Immature natural killer cell (primary cell): ENCODE measurements at regions not wholly inside any gene's neighbourhood (a gene's known extent, or its start where the extent isn't known, plus 50 kb on each side); places are given as distances from the start of the nearest gene placed in this dataset.
"Not testable (repeated sequence)": the region's sequence is repeated elsewhere in the genome, so short reads cannot be mapped to it uniquely, and the experiment has no call there.

Experiments
- DNase-seq, 3 donors: peaks; one replicate each; pipeline ENCODE4 v3.0.0; 2022; ENCODE audit warnings: mixed read lengths in 1 of 3
- H3K27ac Mint-ChIP-seq, 6 donors: one replicate each; pipeline ENCODE4 v1.8.0; 2020; ENCODE audit warnings: mixed read lengths in 6 of 6, mild to moderate bottlenecking in 5 of 6, inconsistent platforms in 4 of 6, moderate library complexity in 3 of 6
- H3K27me3 Mint-ChIP-seq, 3 donors: one replicate each; pipeline ENCODE4 v1.8.0; 2020 to 2021; ENCODE audit warnings: low read depth in 3 of 3, mild to moderate bottlenecking in 3 of 3, mixed read lengths in 3 of 3, moderate library complexity in 3 of 3, inconsistent platforms in 1 of 3
- H3K36me3 Mint-ChIP-seq, 3 donors: one replicate each; pipeline ENCODE4 v1.8.0; 2020; ENCODE audit warnings: mixed read lengths in 3 of 3, inconsistent platforms in 2 of 3, mild to moderate bottlenecking in 2 of 3
- H3K4me1 Mint-ChIP-seq, 2 donors: one replicate each; pipeline ENCODE4 v1.8.0; 2020; ENCODE audit warnings: inconsistent platforms in 2 of 2, mild to moderate bottlenecking in 2 of 2, mixed read lengths in 2 of 2, moderate library complexity in 1 of 2
- H3K4me3 Mint-ChIP-seq, 5 donors: one replicate each; pipeline ENCODE4 v1.8.0; 2020; ENCODE audit warnings: mild to moderate bottlenecking in 5 of 5, mixed read lengths in 5 of 5, inconsistent platforms in 3 of 5, moderate library complexity in 3 of 5
- H3K9me3 Mint-ChIP-seq, 6 donors: one replicate each; pipeline ENCODE4 v1.8.0; 2020; ENCODE audit warnings: mild to moderate bottlenecking in 6 of 6, mixed read lengths in 6 of 6, inconsistent platforms in 4 of 6, moderate library complexity in 3 of 6

GRCh38 chr5:118570276-118570675 is 418.1 kb downstream of the DTWD2 start:
- not testable (repeated sequence) for H3K27me3 Mint-ChIP-seq, H3K4me3 Mint-ChIP-seq, H3K4me1 Mint-ChIP-seq, H3K36me3 Mint-ChIP-seq, H3K27ac Mint-ChIP-seq, DNase-seq
- H3K9me3 Mint-ChIP-seq: peaks cover 0 to 11% (median 5%) of the 10 kb centered on the region in 6 donors

DNA sequence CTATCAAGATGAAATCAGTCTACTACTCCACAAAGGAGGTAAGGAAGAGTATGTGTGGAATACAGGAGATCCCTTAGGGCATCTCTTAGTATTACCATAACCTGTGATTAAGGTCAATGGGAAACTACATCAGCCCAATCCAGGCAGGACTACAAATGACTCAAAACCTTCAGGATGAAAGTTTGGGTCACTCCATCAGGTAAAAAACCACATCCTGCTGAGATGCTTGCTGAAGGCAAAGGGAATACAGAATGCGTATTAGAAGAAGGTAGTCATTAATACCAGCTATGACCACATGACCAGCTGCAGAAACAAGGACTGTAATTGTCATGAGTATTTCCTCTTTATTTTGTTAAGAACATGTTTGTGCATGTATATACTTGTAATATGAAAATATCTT is 418.8 kb downstream of the DTWD2 start:
- H3K27ac Mint-ChIP-seq, H3K27me3 Mint-ChIP-seq, DNase-seq, H3K4me3 Mint-ChIP-seq, H3K4me1 Mint-ChIP-seq, H3K36me3 Mint-ChIP-seq: not testable (repeated sequence)
- H3K9me3 Mint-ChIP-seq: peaks cover 0 to 11% (median 5%) of the 10 kb centered on the region in 6 donors

GRCh38 chr5:118565335-118565971 is 422.9 kb downstream of the DTWD2 start:
- Mint-ChIP-seq H3K4me1 (no peaks in the 10 kb centered on the region), H3K27ac (no peak overlapping the region), H3K27me3 (no peaks in the 10 kb centered on the region), H3K36me3 (no peaks in the 10 kb centered on the region), H3K9me3 (peaks cover 0 to 16% (median 4%) of the 10 kb centered on the region in 6 donors), H3K4me3 (no peak overlapping the region)
- DNase-seq: no peak

DNA sequence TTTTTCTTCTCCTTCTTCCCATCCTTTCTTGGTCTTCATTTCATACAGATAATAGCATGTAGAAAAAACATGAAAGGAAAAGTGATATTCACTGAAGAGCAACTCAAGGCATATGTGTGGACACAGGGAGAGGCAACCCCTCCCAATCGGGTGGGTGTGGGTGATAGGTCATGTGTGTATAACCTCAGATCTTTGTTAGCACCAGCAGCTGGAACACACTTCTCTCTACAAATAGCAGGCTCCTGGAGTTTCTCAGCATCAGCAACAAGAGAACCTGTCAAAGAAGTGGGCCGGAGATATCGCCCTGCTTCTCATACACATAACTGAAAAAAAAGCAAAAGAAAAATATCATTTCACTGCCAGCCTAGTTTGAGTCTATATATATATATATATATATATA is 426.4 kb downstream of the DTWD2 start:
- DNase-seq: no peak
- H3K27me3 Mint-ChIP-seq: no peaks in the 10 kb centered on the region
- H3K9me3 Mint-ChIP-seq: peaks cover 0 to 11% (median 1%) of the 10 kb centered on the region in 6 donors
- H3K27ac Mint-ChIP-seq: no peak overlapping the region
- H3K4me3 Mint-ChIP-seq: no peak overlapping the region
- H3K36me3 Mint-ChIP-seq: no peaks in the 10 kb centered on the region
- H3K4me1 Mint-ChIP-seq: no peaks in the 10 kb centered on the region

GRCh38 chr5:118561235-118561634 is 427.1 kb downstream of the DTWD2 start:
- Mint-ChIP-seq H3K4me3 (no peak overlapping the region), H3K9me3 (peaks cover 0 to 11% (median 1%) of the 10 kb centered on the region in 6 donors)

DNA sequence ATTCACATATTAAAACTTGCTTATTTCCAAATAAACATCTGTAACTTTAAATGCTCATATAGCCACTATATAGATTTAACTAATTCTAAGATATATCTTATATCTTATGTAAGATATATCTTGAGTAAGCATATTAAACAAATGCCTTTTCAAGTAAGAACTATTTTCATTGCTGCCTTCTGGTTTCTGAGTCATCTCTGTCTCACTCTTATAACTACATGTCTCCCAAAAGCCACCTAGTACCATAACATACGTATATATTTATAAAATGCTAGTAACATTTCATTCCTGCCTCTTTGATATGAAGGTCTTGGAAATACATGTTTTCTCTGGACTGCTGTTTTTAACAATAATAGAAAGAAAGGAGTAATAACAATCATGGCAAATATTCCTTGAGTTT is 429.5 kb downstream of the DTWD2 start:
- DNase-seq: no peak
- Mint-ChIP-seq H3K27me3 (peaks cover 0 to 2% (median 0%) of the 10 kb centered on the region in 3 donors), H3K4me1 (no peaks in the 10 kb centered on the region), H3K36me3 (no peaks in the 10 kb centered on the region), H3K27ac (no peak overlapping the region), H3K9me3 (peaks cover 0 to 7% (median under 1%) of the 10 kb centered on the region in 6 donors), H3K4me3 (no peak overlapping the region)

More at GRCh38 chr5:118561235-118561634, 427.1 kb downstream of the DTWD2 start:
- Mint-ChIP-seq H3K27me3 (peaks cover 0 to 2% (median 0%) of the 10 kb centered on the region in 3 donors), H3K4me1 (no peaks in the 10 kb centered on the region), H3K27ac (no peak overlapping the region), H3K36me3 (no peaks in the 10 kb centered on the region)
- DNase-seq: no peak

DNA sequence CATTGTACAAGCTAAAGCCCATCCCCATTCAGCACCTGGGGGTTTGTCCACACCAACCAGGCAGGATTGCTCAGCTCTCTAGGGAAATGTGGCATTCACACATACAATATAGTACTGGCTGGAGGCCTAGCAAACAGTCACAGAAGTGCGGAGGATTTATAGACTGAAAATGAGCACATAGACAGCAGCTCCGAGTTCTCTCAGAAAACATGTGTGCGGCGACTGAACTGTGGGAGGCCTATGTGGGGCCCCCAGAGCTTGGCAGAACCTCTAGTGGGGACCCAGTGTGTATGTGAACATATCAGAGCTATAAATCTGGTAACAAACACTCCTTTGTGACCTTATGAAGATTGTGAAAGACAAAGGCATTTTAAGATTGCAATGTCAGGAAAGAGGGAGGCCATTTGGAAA is 431.1 kb downstream of the DTWD2 start:
- Mint-ChIP-seq H3K27me3 (peaks cover 0 to 3% (median 2%) of the 10 kb centered on the region in 3 donors), H3K4me3 (no peak overlapping the region), H3K36me3 (no peaks in the 10 kb centered on the region), H3K27ac (no peak overlapping the region), H3K4me1 (no peaks in the 10 kb centered on the region), H3K9me3 (peaks cover 0 to 2% (median 0%) of the 10 kb centered on the region in 6 donors)
- DNase-seq: no peak

- Mint-ChIP-seq H3K4me1 (no peaks in the 10 kb centered on the region), H3K27me3 (peaks cover 0 to 3% (median 2%) of the 10 kb centered on the region in 3 donors), H3K4me3 (no peak overlapping the region), H3K36me3 (no peaks in the 10 kb centered on the region), H3K27ac (no peak overlapping the region), H3K9me3 (peaks cover 0 to 2% (median 0%) of the 10 kb centered on the region in 6 donors)
- no peak for DNase-seq
These were observed 431.6 kb downstream of the DTWD2 start for GRCh38 chr5:118556792-118557191.

- peaks cover 0 to 2% (median 0%) of the 10 kb centered on the region in 6 donors for H3K9me3 Mint-ChIP-seq
- peaks cover 0 to 3% (median 2%) of the 10 kb centered on the region in 3 donors for H3K27me3 Mint-ChIP-seq
- H3K27ac Mint-ChIP-seq: no peak overlapping the region
- H3K4me3 Mint-ChIP-seq: no peak overlapping the region
- H3K36me3 Mint-ChIP-seq: no peaks in the 10 kb centered on the region
- no peak for DNase-seq
- H3K4me1 Mint-ChIP-seq: no peaks in the 10 kb centered on the region
These were observed 432.6 kb downstream of the DTWD2 start for GRCh38 chr5:118555727-118556126.

DNA sequence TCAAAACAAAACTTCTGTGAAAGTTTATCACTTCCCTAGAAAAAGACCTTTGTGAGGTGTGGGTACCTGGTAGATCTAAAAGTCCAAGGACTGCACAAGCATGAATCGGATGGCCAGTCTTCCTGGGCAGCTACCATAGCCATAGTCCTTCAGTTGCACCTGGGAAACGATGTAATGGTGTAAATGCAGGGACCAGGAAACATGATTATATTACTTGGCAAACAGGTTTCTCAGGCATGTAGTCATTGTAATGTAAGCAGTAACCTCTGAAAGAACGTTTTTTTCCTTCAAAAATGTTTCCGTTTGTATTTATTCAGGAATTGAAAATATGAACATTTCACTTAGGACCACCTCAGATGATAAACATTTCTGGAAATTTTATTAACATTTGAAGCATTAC is 433.4 kb downstream of the DTWD2 start:
- Mint-ChIP-seq H3K4me1 (no peaks in the 10 kb centered on the region), H3K9me3 (peaks cover 0 to 2% (median 0%) of the 10 kb centered on the region in 6 donors), H3K4me3 (no peak overlapping the region), H3K27ac (no peak overlapping the region), H3K36me3 (no peaks in the 10 kb centered on the region), H3K27me3 (peaks cover 0 to 3% (median 2%) of the 10 kb centered on the region in 3 donors)
- no peak for DNase-seq

DNA sequence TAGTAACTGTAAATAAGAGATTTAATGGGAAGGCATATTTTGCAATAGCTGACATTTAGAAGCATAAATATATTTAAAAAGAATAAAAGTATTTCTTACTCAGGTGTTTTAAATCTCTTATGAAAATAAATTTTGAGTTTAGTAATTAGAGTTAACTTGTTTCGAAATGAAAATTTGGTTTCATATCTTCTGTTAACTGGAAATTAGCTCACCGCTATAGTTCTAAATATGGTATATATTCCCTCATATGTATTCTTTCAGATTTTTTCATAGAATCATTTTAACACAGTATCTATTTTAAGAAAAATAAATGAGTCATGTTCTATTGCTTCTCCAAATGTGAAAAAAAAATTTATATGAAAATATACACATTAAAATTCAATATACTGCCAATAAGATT is 434.1 kb downstream of the DTWD2 start:
- peaks cover 0 to 3% (median 2%) of the 10 kb centered on the region in 3 donors for H3K27me3 Mint-ChIP-seq
- no peaks in the 10 kb centered on the region for H3K36me3 Mint-ChIP-seq
- peaks cover 0 to 2% (median 0%) of the 10 kb centered on the region in 6 donors for H3K9me3 Mint-ChIP-seq
- no peak for DNase-seq
- no peak overlapping the region for H3K4me3 Mint-ChIP-seq
- no peak overlapping the region for H3K27ac Mint-ChIP-seq
- H3K4me1 Mint-ChIP-seq: no peaks in the 10 kb centered on the region

- no peak for DNase-seq
- Mint-ChIP-seq H3K27me3 (peaks cover 0 to 3% (median 2%) of the 10 kb centered on the region in 3 donors), H3K36me3 (no peaks in the 10 kb centered on the region), H3K4me3 (no peak overlapping the region), H3K9me3 (peaks cover 0 to 2% (median 0%) of the 10 kb centered on the region in 6 donors), H3K4me1 (no peaks in the 10 kb centered on the region), H3K27ac (no peak overlapping the region)
These were observed 434.7 kb downstream of the DTWD2 start for GRCh38 chr5:118553662-118554061.

- H3K36me3 Mint-ChIP-seq: no peaks in the 10 kb centered on the region
- H3K27ac Mint-ChIP-seq: no peak overlapping the region
- peaks cover 0 to 2% (median 0%) of the 10 kb centered on the region in 6 donors for H3K9me3 Mint-ChIP-seq
- H3K27me3 Mint-ChIP-seq: peaks cover 0 to 3% (median 2%) of the 10 kb centered on the region in 3 donors
- H3K4me3 Mint-ChIP-seq: no peak overlapping the region
- H3K4me1 Mint-ChIP-seq: no peaks in the 10 kb centered on the region
- no peak for DNase-seq
These were observed 435.5 kb downstream of the DTWD2 start for GRCh38 chr5:118552731-118553360.

DNA sequence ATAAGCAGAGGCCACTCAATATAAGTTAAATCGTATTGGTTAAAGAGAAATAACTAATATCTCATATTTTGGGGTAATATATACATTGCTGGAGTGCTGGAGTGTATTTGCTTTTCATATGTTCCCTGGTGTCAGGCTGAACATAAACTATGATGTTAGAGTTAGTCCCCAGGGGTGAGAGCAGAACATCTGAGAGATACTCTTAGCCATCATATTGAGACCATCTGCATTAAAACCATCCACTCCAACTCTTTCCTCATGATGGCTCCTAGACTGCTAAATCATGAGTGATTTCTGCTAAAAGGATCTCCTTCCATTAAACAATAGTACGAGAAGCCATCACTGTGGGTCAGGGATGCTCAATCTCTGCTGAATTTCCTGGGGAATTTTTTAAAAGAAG is 436.2 kb downstream of the DTWD2 start:
- Mint-ChIP-seq H3K36me3 (no peaks in the 10 kb centered on the region), H3K27ac (no peak overlapping the region), H3K4me1 (no peaks in the 10 kb centered on the region), H3K9me3 (peaks cover 0 to 2% (median 0%) of the 10 kb centered on the region in 6 donors), H3K27me3 (peaks cover 0 to 3% (median 2%) of the 10 kb centered on the region in 3 donors), H3K4me3 (no peak overlapping the region)
- no peak for DNase-seq
